Prostate gland (tissue), 2 donors: ENCODE measurements at regions not wholly inside any gene's neighbourhood (a gene's known extent, or its start where the extent isn't known, plus 50 kb on each side); places are given as distances from the start of the nearest gene placed in this dataset.

Experiments used
- POLR2A ChIP-seq: fragments of 450-650 bp; IDR thresholded peaks from one replicate; pipeline ENCODE4 v1.6.1; 2016; ENCODE audit warnings: antibody characterized with exemption, mild to moderate bottlenecking
- POLR2AphosphoS5 ChIP-seq: sonication (generic); formaldehyde crosslinking; IDR thresholded peaks from one replicate; pipeline ENCODE4 v1.6.1; 2017; ENCODE audit warnings: antibody characterized with exemption
- TF ChIP-seq, protein P1 (sequence below), 4 experiments: fragments of 200-600 bp in 2 of 4; fragments of 450-650 bp in 2 of 4; sonication (generic) in 2 of 4; IDR thresholded peaks; 1 replicate in 3 of 4; 2 replicates in 1 of 4; pipeline ENCODE4 v1.5.1; 2016 to 2019; ENCODE audit warnings: antibody characterized with exemption in 4 of 4, mild to moderate bottlenecking in 2 of 4, moderate library complexity in 2 of 4

- TF ChIP-seq, protein P1, sequence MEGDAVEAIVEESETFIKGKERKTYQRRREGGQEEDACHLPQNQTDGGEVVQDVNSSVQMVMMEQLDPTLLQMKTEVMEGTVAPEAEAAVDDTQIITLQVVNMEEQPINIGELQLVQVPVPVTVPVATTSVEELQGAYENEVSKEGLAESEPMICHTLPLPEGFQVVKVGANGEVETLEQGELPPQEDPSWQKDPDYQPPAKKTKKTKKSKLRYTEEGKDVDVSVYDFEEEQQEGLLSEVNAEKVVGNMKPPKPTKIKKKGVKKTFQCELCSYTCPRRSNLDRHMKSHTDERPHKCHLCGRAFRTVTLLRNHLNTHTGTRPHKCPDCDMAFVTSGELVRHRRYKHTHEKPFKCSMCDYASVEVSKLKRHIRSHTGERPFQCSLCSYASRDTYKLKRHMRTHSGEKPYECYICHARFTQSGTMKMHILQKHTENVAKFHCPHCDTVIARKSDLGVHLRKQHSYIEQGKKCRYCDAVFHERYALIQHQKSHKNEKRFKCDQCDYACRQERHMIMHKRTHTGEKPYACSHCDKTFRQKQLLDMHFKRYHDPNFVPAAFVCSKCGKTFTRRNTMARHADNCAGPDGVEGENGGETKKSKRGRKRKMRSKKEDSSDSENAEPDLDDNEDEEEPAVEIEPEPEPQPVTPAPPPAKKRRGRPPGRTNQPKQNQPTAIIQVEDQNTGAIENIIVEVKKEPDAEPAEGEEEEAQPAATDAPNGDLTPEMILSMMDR (IDR thresholded peaks at IDR 0.05) = no peak
- TF ChIP-seq POLR2A = no peak
- no peak for TF ChIP-seq POLR2AphosphoS5
These were observed 445.0 kb upstream of the SMC2 start for GRCh38 chr9:103649086-103649485.
